ENCODE measurements at regions not wholly inside any gene's neighbourhood (a gene's known extent, or its start where the extent isn't known, plus 50 kb on each side); places are given as distances from the start of the nearest gene placed in this dataset.
"Not testable (repeated sequence)": the region's sequence is repeated elsewhere in the genome, so short reads cannot be mapped to it uniquely, and the experiment has no call there.

- H3K27me3 ChIP-seq, result no peaks in the 10 kb centered on the region
- ATAC-seq (ENCODE audit: low FRiP score in 2 of 2), result no peak
- no peaks in the 10 kb centered on the region for H3K36me3 ChIP-seq
- no peak for TF ChIP-seq POLR2AphosphoS5 (IDR thresholded peaks at IDR 0.05)
- no peak overlapping the region for H3K4me3 ChIP-seq
- H3K4me1 ChIP-seq, result peaks cover 0 to 2% (median 0%) of the 10 kb centered on the region in 4 donors
- DNase-seq, result no peak
- H3K9me3 ChIP-seq, result no peaks in the 10 kb centered on the region
- no peak overlapping the region for H3K27ac ChIP-seq
- WGBS, 2 donors, result 83 to 85% methylated on average over 9 to 10 of the region's 10 CpGs
These were observed 131.6 kb upstream of the TOP1 start for GRCh38 chr20:40896814-40897700.

- no peak overlapping the region for H3K27ac ChIP-seq
- DNase-seq (no peak), ATAC-seq (ENCODE audit: low FRiP score in 2 of 2) (no peak)
- H3K27me3 ChIP-seq, result no peaks in the 10 kb centered on the region
- 49 to 72% methylated on average over 2 of the region's 2 CpGs for WGBS, 2 donors
- no peak overlapping the region for H3K4me3 ChIP-seq
- H3K36me3 ChIP-seq, result no peaks in the 10 kb centered on the region
- TF ChIP-seq POLR2AphosphoS5 (IDR thresholded peaks at IDR 0.05) (no peak), CTCF (IDR thresholded peaks at IDR 0.05) (no peak), EP300 (IDR thresholded peaks at IDR 0.05) (no peak), POLR2A (IDR thresholded peaks at IDR 0.05) (no peak)
- no peaks in the 10 kb centered on the region for H3K9me3 ChIP-seq
- no peaks in the 10 kb centered on the region for H3K4me1 ChIP-seq
These were observed 129.3 kb upstream of the TOP1 start for GRCh38 chr20:40899344-40899743.

- ATAC-seq (ENCODE audit: low FRiP score in 2 of 2) (no peak), DNase-seq (no peak)
- no peaks in the 10 kb centered on the region for H3K36me3 ChIP-seq
- no peaks in the 10 kb centered on the region for H3K27me3 ChIP-seq
- H3K4me3 ChIP-seq, result no peak overlapping the region
- H3K27ac ChIP-seq, result no peak overlapping the region
- TF ChIP-seq POLR2A (IDR thresholded peaks at IDR 0.05) (no peak), POLR2AphosphoS5 (IDR thresholded peaks at IDR 0.05) (no peak), CTCF (IDR thresholded peaks at IDR 0.05) (no peak), EP300 (IDR thresholded peaks at IDR 0.05) (no peak)
- no peaks in the 10 kb centered on the region for H3K9me3 ChIP-seq
- H3K4me1 ChIP-seq, result no peaks in the 10 kb centered on the region
- 95 to 96% methylated on average over 2 of the region's 2 CpGs for WGBS, 2 donors
These were observed 127.9 kb upstream of the TOP1 start for GRCh38 chr20:40900666-40901215.

- no peak for ATAC-seq (ENCODE audit: low FRiP score in 2 of 2)
- Histone ChIP-seq H3K27ac (no peak overlapping the region), H3K36me3 (no peaks in the 10 kb centered on the region), H3K9me3 (no peaks in the 10 kb centered on the region), H3K27me3 (no peaks in the 10 kb centered on the region), H3K4me3 (no peak overlapping the region), H3K4me1 (no peaks in the 10 kb centered on the region)
- 59 to 67% methylated on average over 1 of the region's 1 CpG for WGBS, 2 donors
- DNase-seq, result no peak
- TF ChIP-seq EP300 (IDR thresholded peaks at IDR 0.05) (no peak), CTCF (IDR thresholded peaks at IDR 0.05) (no peak)
These were observed 126.0 kb upstream of the TOP1 start for GRCh38 chr20:40902661-40903060.

GRCh38 chr20:40908309-40908708, 120.3 kb upstream of the TOP1 start:
- no peak for TF ChIP-seq EP300 (IDR thresholded peaks at IDR 0.05)
- no peak for TF ChIP-seq CTCF (IDR thresholded peaks at IDR 0.05)
- no peak for TF ChIP-seq POLR2AphosphoS5 (IDR thresholded peaks at IDR 0.05)
- TF ChIP-seq POLR2A (IDR thresholded peaks at IDR 0.05), result no peak
- 90 to 100% methylated on average over 3 to 5 of the region's 5 CpGs for WGBS, 2 donors
- Histone ChIP-seq H3K36me3 (no peaks in the 10 kb centered on the region), H3K4me1 (no peaks in the 10 kb centered on the region), H3K27ac (no peak overlapping the region), H3K9me3 (no peaks in the 10 kb centered on the region), H3K4me3 (no peak overlapping the region), H3K27me3 (no peaks in the 10 kb centered on the region)
- ATAC-seq (ENCODE audit: low FRiP score in 2 of 2) (peak in 1 of 2 donors; percentile 22), DNase-seq (no peak)

- H3K27ac ChIP-seq; H3K4me3 ChIP-seq; H3K27me3 ChIP-seq; H3K4me1 ChIP-seq; H3K9me3 ChIP-seq; DNase-seq; H3K36me3 ChIP-seq; ATAC-seq (ENCODE audit: low FRiP score in 2 of 2): not testable (repeated sequence)
- 81 to 83% methylated on average over 14 to 16 of the region's 16 CpGs for WGBS, 2 donors
These were observed 119.1 kb upstream of the TOP1 start for GRCh38 chr20:40909489-40909888.

- H3K4me1 ChIP-seq; ATAC-seq (ENCODE audit: low FRiP score in 2 of 2); H3K27ac ChIP-seq; H3K27me3 ChIP-seq; H3K4me3 ChIP-seq; H3K9me3 ChIP-seq; H3K36me3 ChIP-seq: not testable (repeated sequence)
- DNase-seq, result peak in 1 of 2 donors; percentile 52
- 98% methylated on average over 23 of the region's 23 CpGs; no CpG with 5 or more reads in 1 of the 2 donors for WGBS, 2 donors
These were observed 118.2 kb upstream of the TOP1 start for GRCh38 chr20:40910436-40910835.

- DNase-seq, result peak in 1 of 2 donors; percentile 64
- not testable (repeated sequence) for H3K36me3 ChIP-seq; H3K4me3 ChIP-seq; H3K27me3 ChIP-seq; H3K4me1 ChIP-seq; H3K27ac ChIP-seq; ATAC-seq (ENCODE audit: low FRiP score in 2 of 2); H3K9me3 ChIP-seq
- WGBS, 2 donors, result 93% methylated on average over 18 of the region's 27 CpGs; no CpG with 5 or more reads in 1 of the 2 donors
These were observed 117.5 kb upstream of the TOP1 start for GRCh38 chr20:40911152-40911551.
